ENCODE measurements at regions not wholly inside any gene's neighbourhood (a gene's known extent, or its start where the extent isn't known, plus 50 kb on each side); places are given as distances from the start of the nearest gene placed in this dataset.
"Not testable (repeated sequence)": the region's sequence is repeated elsewhere in the genome, so short reads cannot be mapped to it uniquely, and the experiment has no call there.

- H3K27me3 ChIP-seq (ENCODE audit: control insufficient read depth in 2 of 2, insufficient read depth in 2 of 2, low read length in 2 of 2): no peaks in the 10 kb centered on the region
- H3K27ac ChIP-seq (ENCODE audit: extremely low read depth, low read depth, low read length): no peak overlapping the region
- H3K4me2 ChIP-seq (ENCODE audit: insufficient read depth, low read length): no peak overlapping the region
- no TSS peak for BruUV-seq (replicated peaks)
- intact Hi-C loops (cut with micrococcal nuclease) (no loop called here), in situ Hi-C loops (cut with MboI) (no loop called here)
- peaks cover 9 to 13% of the 10 kb centered on the region in 2 experiments for H3K4me1 ChIP-seq (replicated peaks in 1 of 2; ENCODE audit: control insufficient read depth in 2 of 2, insufficient read depth in 2 of 2, low read length in 2 of 2)
- DNase-seq (ENCODE audit: extremely low read depth in 1 of 4, low spot score in 3 of 4) (no peak), FAIRE-seq (no peak), ATAC-seq (no peak)
- ChIA-PET POLR2A (no interaction called here), CTCF (ENCODE audit: low intra/inter-chr PET ratio) (no interaction called here)
- no peaks in the 10 kb centered on the region; the same call in 2 of the 3 replicates for H3K36me3 ChIP-seq (ENCODE audit: control insufficient read depth, insufficient read depth, low read length)
- TF ChIP-seq SPI1 (IDR thresholded peaks at IDR 0.05; ENCODE audit: borderline replicate concordance, low read depth, low read length): peak; percentile 87
- TF ChIP-seq HDGF (IDR thresholded peaks at IDR 0.05): no peak
- no peak for TF ChIP-seq MCM7 (IDR thresholded peaks at IDR 0.05)
- no peak for TF ChIP-seq ZZZ3 (IDR thresholded peaks at IDR 0.05)
- TF ChIP-seq TCFL5 (CRISPR knock-in tag; conservative IDR thresholded peaks at IDR 0.05): no peak
- H3K79me2 ChIP-seq (ENCODE audit: control insufficient read depth, insufficient read depth, low read length): no peaks in the 10 kb centered on the region
- H3K9me3 ChIP-seq (replicated peaks; ENCODE audit: control insufficient read depth, insufficient read depth, low read depth, low read length): no peaks in the 10 kb centered on the region
- 91% methylated on average over 7 of the region's 7 CpGs for WGBS (ENCODE audit: insufficient coverage, low coverage, missing lambda C conversion rate)
- H3K9me1 ChIP-seq (ENCODE audit: control insufficient read depth, insufficient read depth, low read length): no peaks in the 10 kb centered on the region
- no peak overlapping the region for H3K9ac ChIP-seq (ENCODE audit: insufficient read depth in 1 of 2, low read depth in 2 of 2, low read length in 2 of 2)
- no peaks in the 10 kb centered on the region for H4K20me1 ChIP-seq (replicated peaks; ENCODE audit: control insufficient read depth, insufficient read depth, low read length)
- no peak overlapping the region for H2AFZ ChIP-seq (ENCODE audit: low read depth, low read length)
- no peak overlapping the region for H3K4me3 ChIP-seq
Observed at GRCh38 chr1:245056913-245057312, 97.9 kb upstream of the KIF26B start.

GRCh38 chr1:245056296-245056695, 98.5 kb upstream of the KIF26B start:
- peaks cover 11 to 19% of the 10 kb centered on the region in 2 experiments for H3K4me1 ChIP-seq (replicated peaks in 1 of 2; ENCODE audit: control insufficient read depth in 2 of 2, insufficient read depth in 2 of 2, low read length in 2 of 2)
- H3K9ac ChIP-seq (ENCODE audit: insufficient read depth in 1 of 2, low read depth in 2 of 2, low read length in 2 of 2); BruUV-seq (replicated peaks); H4K20me1 ChIP-seq (replicated peaks; ENCODE audit: control insufficient read depth, insufficient read depth, low read length); H3K4me3 ChIP-seq; H3K9me3 ChIP-seq (replicated peaks; ENCODE audit: control insufficient read depth, insufficient read depth, low read depth, low read length); H3K36me3 ChIP-seq (ENCODE audit: control insufficient read depth, insufficient read depth, low read length); H3K9me1 ChIP-seq (ENCODE audit: control insufficient read depth, insufficient read depth, low read length); POLR2A ChIA-PET; DNase-seq (ENCODE audit: extremely low read depth in 1 of 4, low spot score in 3 of 4); intact Hi-C loops (cut with micrococcal nuclease); CTCF ChIA-PET (ENCODE audit: low intra/inter-chr PET ratio); H3K79me2 ChIP-seq (ENCODE audit: control insufficient read depth, insufficient read depth, low read length); in situ Hi-C loops (cut with MboI); FAIRE-seq; H3K4me2 ChIP-seq (ENCODE audit: insufficient read depth, low read length); H2AFZ ChIP-seq (ENCODE audit: low read depth, low read length); ATAC-seq; H3K27ac ChIP-seq (ENCODE audit: extremely low read depth, low read depth, low read length); H3K27me3 ChIP-seq (ENCODE audit: control insufficient read depth in 2 of 2, insufficient read depth in 2 of 2, low read length in 2 of 2): not testable (repeated sequence)
- WGBS (ENCODE audit: insufficient coverage, low coverage, missing lambda C conversion rate): 98% methylated on average over 5 of the region's 5 CpGs
- TF ChIP-seq C11orf30 (IDR thresholded peaks at IDR 0.05; ENCODE audit: low read depth): 0 out of 2 replicates have a peak, but pooled peaks have one; percentile 33
- peak; percentile 26; the same call in 1 of the 2 replicates for TF ChIP-seq ZNF316 (IDR thresholded peaks at IDR 0.05)

All from K562 (cell line).